GM23338 (cell line): ENCODE measurements at regions not wholly inside any gene's neighbourhood (a gene's known extent, or its start where the extent isn't known, plus 50 kb on each side); places are given as distances from the start of the nearest gene placed in this dataset.

ENCODE experiments used
- ATAC-seq: fragments of 200-7000 bp; cut with Tn5 transposase; 3 replicates; pipeline ENCODE4 v1.9.1; 2020
- DNase-seq: peaks from one replicate; pipeline ENCODE4 v3.0.0-alpha.2; 2015; ENCODE audit warnings: low spot score
- H2AFZ ChIP-seq: fragments of 200-600 bp; sonication (generic); 2 replicates; pipeline ENCODE4 v1.8.0; 2016; ENCODE audit warnings: antibody characterized with exemption, mild to moderate bottlenecking, moderate library complexity
- H3F3A ChIP-seq: fragments of 200-600 bp; sonication (generic); replicated peaks from 2 replicates; pipeline ENCODE4 v1.8.0; 2017; ENCODE audit warnings: antibody characterized with exemption, mixed run types, low read depth
- H3K27ac ChIP-seq: fragments of 200-600 bp; sonication (generic); 2 replicates; pipeline ENCODE4 v1.6.1; 2016; ENCODE audit warnings: low read depth
- H3K27me3 ChIP-seq: fragments of 200-600 bp; sonication (generic); 2 replicates; pipeline ENCODE4 v1.8.0; 2016; ENCODE audit warnings: mild to moderate bottlenecking, mixed run types, moderate library complexity; ENCODE audit not compliant: insufficient read depth
- H3K36me3 ChIP-seq: fragments of 200-600 bp; sonication (generic); 2 replicates; pipeline ENCODE4 v1.8.0; 2016; ENCODE audit warnings: mild to moderate bottlenecking; ENCODE audit not compliant: insufficient read depth
- H3K4me1 ChIP-seq: fragments of 200-600 bp; sonication (generic); 2 replicates; pipeline ENCODE4 v1.8.0; 2016; ENCODE audit warnings: mild to moderate bottlenecking, moderate library complexity; ENCODE audit not compliant: insufficient read depth
- H3K4me2 ChIP-seq: fragments of 200-600 bp; sonication (generic); 2 replicates; pipeline ENCODE4 v1.7.1; 2017; ENCODE audit warnings: mixed run types
- H3K4me3 ChIP-seq: fragments of 200-600 bp; sonication (generic); 2 replicates; pipeline ENCODE4 v1.6.1; 2016; ENCODE audit warnings: mixed run types
- H3K79me2 ChIP-seq: fragments of 200-600 bp; sonication (generic); replicated peaks from 2 replicates; pipeline ENCODE4 v1.8.0; 2017; ENCODE audit warnings: mild to moderate bottlenecking; ENCODE audit not compliant: insufficient read depth
- H3K9me2 ChIP-seq: fragments of 200-600 bp; sonication (generic); 2 replicates; pipeline ENCODE4 v1.8.0; 2017; ENCODE audit not compliant: insufficient read depth
- H4K20me1 ChIP-seq: fragments of 200-600 bp; sonication (generic); replicated peaks from 2 replicates; pipeline ENCODE4 v1.8.0; 2017; ENCODE audit warnings: mild to moderate bottlenecking; ENCODE audit not compliant: insufficient read depth
- H3K27ac Mint-ChIP-seq: 2 replicates; pipeline ENCODE4 v1.8.0; 2020; ENCODE audit warnings: inconsistent platforms, mild to moderate bottlenecking, moderate library complexity, mixed read lengths
- H3K27me3 Mint-ChIP-seq: 3 replicates; pipeline ENCODE4 v1.8.0; 2022; ENCODE audit warnings: low read depth, mild to moderate bottlenecking, moderate library complexity, mixed read lengths, inconsistent platforms; ENCODE audit not compliant: insufficient read depth, poor library complexity
- H3K36me3 Mint-ChIP-seq: 3 replicates; pipeline ENCODE4 v1.8.0; 2021; ENCODE audit warnings: low read depth, mild to moderate bottlenecking, inconsistent platforms, moderate library complexity, mixed read lengths
- H3K4me1 Mint-ChIP-seq: 3 replicates; pipeline ENCODE4 v1.8.0; 2020; ENCODE audit warnings: mild to moderate bottlenecking, inconsistent platforms, mixed read lengths
- H3K4me3 Mint-ChIP-seq: 3 replicates; pipeline ENCODE4 v1.8.0; 2021; ENCODE audit warnings: moderate library complexity, mild to moderate bottlenecking, inconsistent platforms, mixed read lengths
- H3K9me3 Mint-ChIP-seq: 3 replicates; pipeline ENCODE4 v1.8.0; 2020; ENCODE audit warnings: moderate library complexity, mild to moderate bottlenecking, inconsistent platforms, mixed read lengths
- CREB1 ChIP-seq: fragments of 250-450 bp; sonication (Bioruptor Pico); IDR thresholded peaks from 2 replicates; pipeline ENCODE4 v1.5.0; 2020; ENCODE audit warnings: low read depth, mild to moderate bottlenecking, moderate library complexity
- EZH2 ChIP-seq: fragments of 200-600 bp; sonication (generic); IDR thresholded peaks from one replicate; pipeline ENCODE4 v1.8.0; 2017; ENCODE audit warnings: antibody characterized with exemption, mild to moderate bottlenecking, low read depth; ENCODE audit not compliant: unreplicated experiment
- JUNB ChIP-seq: IDR thresholded peaks from one replicate; pipeline ENCODE4 v1.6.1; 2016; ENCODE audit warnings: antibody characterized with exemption; ENCODE audit not compliant: unreplicated experiment
- STAT1 ChIP-seq: IDR thresholded peaks from one replicate; pipeline ENCODE4 v1.6.1; 2016; ENCODE audit warnings: antibody characterized with exemption; ENCODE audit not compliant: unreplicated experiment
- ZNF114 ChIP-seq: fragments of 250-450 bp; sonication (Bioruptor Pico); IDR thresholded peaks from 2 replicates; pipeline ENCODE4 v1.5.0; 2020; ENCODE audit warnings: mild to moderate bottlenecking, moderate library complexity
- TF ChIP-seq, protein P1 (sequence below): IDR thresholded peaks from 2 replicates; pipeline ENCODE4 v1.6.1; 2016; ENCODE audit warnings: antibody characterized with exemption
- TF ChIP-seq, protein P2 (sequence below), 2 experiments: fragments of 200-600 bp in 1 of 2; sonication (generic) in 1 of 2; conservative IDR thresholded peaks; 2 replicates each; pipeline versions ENCODE4 v1.5.1 to v1.6.1; 2016 to 2017; ENCODE audit warnings: antibody characterized with exemption in 2 of 2, low read depth in 2 of 2, mild to moderate bottlenecking in 2 of 2, moderate library complexity in 1 of 2
- TF ChIP-seq, protein P3 (sequence below): IDR thresholded peaks from one replicate; pipeline ENCODE4 v1.6.1; 2018; ENCODE audit warnings: antibody characterized with exemption; ENCODE audit not compliant: unreplicated experiment

DNA sequence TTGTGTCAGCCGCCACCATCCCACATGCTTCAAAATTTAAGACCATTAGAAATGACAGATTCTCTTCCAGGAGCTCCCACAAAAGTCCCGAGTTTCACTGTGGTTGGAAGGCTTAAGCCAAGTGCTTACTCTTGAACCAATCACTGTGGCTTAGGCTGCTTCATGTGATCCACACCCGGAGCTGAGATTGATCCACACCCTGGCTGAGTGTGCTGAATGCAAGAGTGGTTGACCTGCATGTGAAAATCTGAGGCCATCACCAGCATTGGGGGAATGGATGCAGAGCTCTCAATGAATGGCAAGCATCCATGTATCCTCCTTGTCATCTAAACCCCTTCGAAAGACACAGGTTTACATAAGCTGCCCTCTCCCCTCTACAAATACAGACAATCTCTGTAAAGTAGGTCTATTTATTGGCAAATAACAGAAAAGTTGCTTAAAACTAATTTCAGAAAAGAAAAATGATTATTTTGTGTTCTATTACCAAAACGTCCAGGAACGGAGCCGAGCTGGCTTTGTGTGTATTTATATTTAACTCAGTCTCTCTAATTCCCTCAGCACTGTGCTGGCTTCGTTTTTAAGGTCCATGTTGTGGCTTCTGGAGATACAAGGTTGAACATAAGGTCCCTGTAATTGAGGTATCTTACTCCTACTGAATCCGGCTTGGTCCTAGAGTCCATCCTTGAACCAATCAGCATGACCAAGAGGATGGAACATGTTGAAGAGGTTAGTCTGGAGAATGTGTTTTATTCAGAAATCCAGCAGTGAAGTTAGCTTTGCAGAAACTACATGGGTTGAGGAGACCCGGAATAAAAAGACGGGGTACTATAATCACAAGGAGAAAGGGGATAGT lies 332.4 kb downstream of the LIG4 start:
- ATAC-seq, result no peak
- Histone ChIP-seq H2AFZ (no peak overlapping the region), H3K4me1 (no peaks in the 10 kb centered on the region), H4K20me1 (no peaks in the 10 kb centered on the region), H3K4me3 (no peak overlapping the region), H3K4me2 (no peak overlapping the region), H3K9me2 (no peaks in the 10 kb centered on the region), H3F3A (no peaks in the 10 kb centered on the region), H3K27ac (no peak overlapping the region), H3K36me3 (no peaks in the 10 kb centered on the region), H3K79me2 (no peaks in the 10 kb centered on the region), H3K27me3 (no peaks in the 10 kb centered on the region)
- Mint-ChIP-seq H3K4me3 (no peak overlapping the region), H3K9me3 (peaks cover 6% of the 10 kb centered on the region; the same call in 2 of the 3 replicates), H3K4me1 (no peaks in the 10 kb centered on the region), H3K27ac (no peak overlapping the region), H3K27me3 (peaks cover 1% of the 10 kb centered on the region), H3K36me3 (no peaks in the 10 kb centered on the region)
- TF ChIP-seq, protein P1, sequence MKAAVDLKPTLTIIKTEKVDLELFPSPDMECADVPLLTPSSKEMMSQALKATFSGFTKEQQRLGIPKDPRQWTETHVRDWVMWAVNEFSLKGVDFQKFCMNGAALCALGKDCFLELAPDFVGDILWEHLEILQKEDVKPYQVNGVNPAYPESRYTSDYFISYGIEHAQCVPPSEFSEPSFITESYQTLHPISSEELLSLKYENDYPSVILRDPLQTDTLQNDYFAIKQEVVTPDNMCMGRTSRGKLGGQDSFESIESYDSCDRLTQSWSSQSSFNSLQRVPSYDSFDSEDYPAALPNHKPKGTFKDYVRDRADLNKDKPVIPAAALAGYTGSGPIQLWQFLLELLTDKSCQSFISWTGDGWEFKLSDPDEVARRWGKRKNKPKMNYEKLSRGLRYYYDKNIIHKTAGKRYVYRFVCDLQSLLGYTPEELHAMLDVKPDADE, result no peak
- TF ChIP-seq, protein P2, sequence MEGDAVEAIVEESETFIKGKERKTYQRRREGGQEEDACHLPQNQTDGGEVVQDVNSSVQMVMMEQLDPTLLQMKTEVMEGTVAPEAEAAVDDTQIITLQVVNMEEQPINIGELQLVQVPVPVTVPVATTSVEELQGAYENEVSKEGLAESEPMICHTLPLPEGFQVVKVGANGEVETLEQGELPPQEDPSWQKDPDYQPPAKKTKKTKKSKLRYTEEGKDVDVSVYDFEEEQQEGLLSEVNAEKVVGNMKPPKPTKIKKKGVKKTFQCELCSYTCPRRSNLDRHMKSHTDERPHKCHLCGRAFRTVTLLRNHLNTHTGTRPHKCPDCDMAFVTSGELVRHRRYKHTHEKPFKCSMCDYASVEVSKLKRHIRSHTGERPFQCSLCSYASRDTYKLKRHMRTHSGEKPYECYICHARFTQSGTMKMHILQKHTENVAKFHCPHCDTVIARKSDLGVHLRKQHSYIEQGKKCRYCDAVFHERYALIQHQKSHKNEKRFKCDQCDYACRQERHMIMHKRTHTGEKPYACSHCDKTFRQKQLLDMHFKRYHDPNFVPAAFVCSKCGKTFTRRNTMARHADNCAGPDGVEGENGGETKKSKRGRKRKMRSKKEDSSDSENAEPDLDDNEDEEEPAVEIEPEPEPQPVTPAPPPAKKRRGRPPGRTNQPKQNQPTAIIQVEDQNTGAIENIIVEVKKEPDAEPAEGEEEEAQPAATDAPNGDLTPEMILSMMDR (conservative IDR thresholded peaks at IDR 0.05; ENCODE audit: low read depth in 2 of 2), result no peak
- TF ChIP-seq JUNB, result no peak
- no peak for TF ChIP-seq ZNF114
- DNase-seq, result no peak

DNA sequence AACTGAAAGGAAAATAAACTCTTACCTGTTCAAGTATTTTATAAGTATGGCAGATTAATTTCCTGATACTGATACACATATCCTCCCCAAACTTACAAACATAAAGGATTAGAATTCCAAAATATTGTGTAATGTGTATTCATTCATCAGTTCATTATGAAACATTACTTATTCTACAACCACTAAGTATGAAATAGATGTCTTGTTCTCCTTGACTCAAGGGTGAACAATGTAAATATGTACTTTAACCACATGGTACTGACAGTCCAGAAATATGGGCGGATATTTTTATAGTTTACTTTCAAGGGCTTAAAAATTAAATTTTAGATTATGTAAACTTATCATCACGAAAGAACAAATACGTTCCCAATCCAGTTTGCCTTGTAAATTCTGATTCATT lies 334.0 kb downstream of the LIG4 start:
- H3F3A ChIP-seq, result no peaks in the 10 kb centered on the region
- no peaks in the 10 kb centered on the region for H3K36me3 ChIP-seq
- ATAC-seq (no peak), DNase-seq (no peak)
- Mint-ChIP-seq H3K27me3 (peaks cover 1% of the 10 kb centered on the region), H3K9me3 (no peaks in the 10 kb centered on the region), H3K4me3 (no peak overlapping the region), H3K36me3 (no peaks in the 10 kb centered on the region), H3K27ac (no peak overlapping the region), H3K4me1 (no peaks in the 10 kb centered on the region)
- no peak overlapping the region for H3K4me2 ChIP-seq
- H3K27me3 ChIP-seq, result no peaks in the 10 kb centered on the region
- no peaks in the 10 kb centered on the region for H3K79me2 ChIP-seq
- H3K4me3 ChIP-seq, result no peak overlapping the region
- no peaks in the 10 kb centered on the region for H3K9me2 ChIP-seq
- H3K27ac ChIP-seq, result no peak overlapping the region
- H4K20me1 ChIP-seq, result no peaks in the 10 kb centered on the region
- H2AFZ ChIP-seq, result no peak overlapping the region
- no peaks in the 10 kb centered on the region for H3K4me1 ChIP-seq
- TF ChIP-seq ZNF114 (no peak), JUNB (no peak), STAT1 (no peak), EZH2 (no peak), CREB1 (CRISPR knock-in tag) (no peak)
- TF ChIP-seq, protein P3, sequence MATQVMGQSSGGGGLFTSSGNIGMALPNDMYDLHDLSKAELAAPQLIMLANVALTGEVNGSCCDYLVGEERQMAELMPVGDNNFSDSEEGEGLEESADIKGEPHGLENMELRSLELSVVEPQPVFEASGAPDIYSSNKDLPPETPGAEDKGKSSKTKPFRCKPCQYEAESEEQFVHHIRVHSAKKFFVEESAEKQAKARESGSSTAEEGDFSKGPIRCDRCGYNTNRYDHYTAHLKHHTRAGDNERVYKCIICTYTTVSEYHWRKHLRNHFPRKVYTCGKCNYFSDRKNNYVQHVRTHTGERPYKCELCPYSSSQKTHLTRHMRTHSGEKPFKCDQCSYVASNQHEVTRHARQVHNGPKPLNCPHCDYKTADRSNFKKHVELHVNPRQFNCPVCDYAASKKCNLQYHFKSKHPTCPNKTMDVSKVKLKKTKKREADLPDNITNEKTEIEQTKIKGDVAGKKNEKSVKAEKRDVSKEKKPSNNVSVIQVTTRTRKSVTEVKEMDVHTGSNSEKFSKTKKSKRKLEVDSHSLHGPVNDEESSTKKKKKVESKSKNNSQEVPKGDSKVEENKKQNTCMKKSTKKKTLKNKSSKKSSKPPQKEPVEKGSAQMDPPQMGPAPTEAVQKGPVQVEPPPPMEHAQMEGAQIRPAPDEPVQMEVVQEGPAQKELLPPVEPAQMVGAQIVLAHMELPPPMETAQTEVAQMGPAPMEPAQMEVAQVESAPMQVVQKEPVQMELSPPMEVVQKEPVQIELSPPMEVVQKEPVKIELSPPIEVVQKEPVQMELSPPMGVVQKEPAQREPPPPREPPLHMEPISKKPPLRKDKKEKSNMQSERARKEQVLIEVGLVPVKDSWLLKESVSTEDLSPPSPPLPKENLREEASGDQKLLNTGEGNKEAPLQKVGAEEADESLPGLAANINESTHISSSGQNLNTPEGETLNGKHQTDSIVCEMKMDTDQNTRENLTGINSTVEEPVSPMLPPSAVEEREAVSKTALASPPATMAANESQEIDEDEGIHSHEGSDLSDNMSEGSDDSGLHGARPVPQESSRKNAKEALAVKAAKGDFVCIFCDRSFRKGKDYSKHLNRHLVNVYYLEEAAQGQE, result no peak
- TF ChIP-seq, protein P2 (conservative IDR thresholded peaks at IDR 0.05; ENCODE audit: low read depth in 2 of 2), result no peak
